Panc1 (cell line): ENCODE measurements at regions not wholly inside any gene's neighbourhood (a gene's known extent, or its start where the extent isn't known, plus 50 kb on each side); places are given as distances from the start of the nearest gene placed in this dataset.
"Not testable (repeated sequence)": the region's sequence is repeated elsewhere in the genome, so short reads cannot be mapped to it uniquely, and the experiment has no call there.

Source experiments
- ATAC-seq: fragments of 200-7000 bp; cut with Tn5 transposase; 2 replicates; pipeline ENCODE4 v1.9.1; 2020; ENCODE audit warnings: mild to moderate bottlenecking, moderate library complexity
- BruUV-seq: library from RNA; stranded (reverse); fragments of 400-500 nt; replicated peaks from 2 replicates; lab custom pipeline; 2021; lab: Mats Ljungman, UMichigan
- CTCF ChIA-PET: fragments of 300-600 bp; sonication (Branson Sonifier 250); formaldehyde crosslinking; loops from one replicate; lab custom pipeline; 2022; ENCODE audit warnings: antibody characterized with exemption; lab: Charles Lee
- POLR2A ChIA-PET: fragments of 300-600 bp; sonication (Branson Sonifier 250); formaldehyde crosslinking; loops from one replicate; lab custom pipeline; 2022; ENCODE audit warnings: antibody characterized with exemption; lab: Charles Lee
- DNase-seq: peaks from one replicate; pipeline ENCODE4 v3.0.0-alpha.2; 2010; ENCODE audit warnings: low read depth, low spot score
- H3K27ac ChIP-seq: 2 replicates; pipeline ENCODE4 v1.5.1; 2011; ENCODE audit warnings: mild to moderate bottlenecking, low read length, inconsistent platforms
- H3K27me3 ChIP-seq: fragments of 200-500 bp; sonication (Bioruptor generic); 2 replicates; pipeline ENCODE4 v1.6.0; 2014; ENCODE audit warnings: low read length, inconsistent platforms; ENCODE audit not compliant: control insufficient read depth, insufficient read depth
- H3K36me3 ChIP-seq: fragments of 200-500 bp; sonication (Bioruptor generic); 2 replicates; pipeline ENCODE4 v1.5.1; 2014; ENCODE audit warnings: inconsistent platforms, mild to moderate bottlenecking, low read length, moderate library complexity; ENCODE audit not compliant: control insufficient read depth, insufficient read depth
- H3K4me1 ChIP-seq: 2 replicates; pipeline ENCODE4 v1.5.1; 2011; ENCODE audit warnings: inconsistent platforms, mild to moderate bottlenecking, low read length, moderate library complexity; ENCODE audit not compliant: control insufficient read depth, insufficient read depth
- H3K4me3 ChIP-seq, 2 experiments: 2 replicates each; pipeline ENCODE4 v1.5.1; 2011 to 2012; ENCODE audit warnings: low read depth in 2 of 2, low read length in 2 of 2, mild to moderate bottlenecking in 2 of 2, inconsistent platforms in 1 of 2, moderate library complexity in 1 of 2
- H3K9me3 ChIP-seq: fragments of 200-500 bp; sonication (Bioruptor generic); 2 replicates; pipeline ENCODE4 v1.5.1; 2014; ENCODE audit warnings: low read depth, mild to moderate bottlenecking, inconsistent platforms, low read length, moderate library complexity; ENCODE audit not compliant: control insufficient read depth, insufficient read depth
- POLR2AphosphoS5 ChIP-seq: IDR thresholded peaks from 2 replicates; pipeline ENCODE4 v1.6.1; 2012; ENCODE audit warnings: mild to moderate bottlenecking, low read depth, low read length, moderate library complexity
- SIN3A ChIP-seq: IDR thresholded peaks from 2 replicates; pipeline ENCODE4 v1.6.1; 2012; ENCODE audit warnings: low read depth, mild to moderate bottlenecking, low read length, moderate library complexity, borderline replicate concordance; ENCODE audit not compliant: insufficient read depth
- TCF7L2 ChIP-seq: IDR thresholded peaks from 2 replicates; pipeline ENCODE4 v1.6.1; 2011; ENCODE audit warnings: mild to moderate bottlenecking, low read depth, low read length, inconsistent platforms
- in situ Hi-C: cut with HindIII; loops from 2 replicates; pipeline ENCODE4 v1.10.0; 2016; ENCODE audit warnings: low sequenced_read_pairs, low pct_unique_long_range_greater_than_20kb
- intact Hi-C: fragments of 100-400 bp; cut with micrococcal nuclease; formaldehyde crosslinking; loops from one replicate; pipeline ENCODE4 v1.10.0; 2022; ENCODE audit not compliant: unreplicated experiment
- TF ChIP-seq, protein P1 (sequence below): fragments of 450-650 bp; IDR thresholded peaks from 2 replicates; pipeline ENCODE4 v1.5.1; 2017; ENCODE audit warnings: mild to moderate bottlenecking
- TF ChIP-seq, protein P2 (sequence below), 2 experiments: IDR thresholded peaks; 2 replicates each; pipeline ENCODE4 v1.6.1; 2011 to 2012; ENCODE audit warnings: low read depth in 2 of 2, control low read depth in 1 of 2, low read length in 1 of 2, mild to moderate bottlenecking in 1 of 2, moderate library complexity in 1 of 2; ENCODE audit not compliant: insufficient read depth in 1 of 2

- Histone ChIP-seq H3K4me1 (no peaks in the 10 kb centered on the region), H3K27me3 (no peaks in the 10 kb centered on the region), H3K9me3 (no peaks in the 10 kb centered on the region), H3K36me3 (no peaks in the 10 kb centered on the region), H3K27ac (no peak overlapping the region), H3K4me3 (no peak overlapping the region)
- in situ Hi-C loops (no loop called here), intact Hi-C loops (no loop called here)
- ATAC-seq (no peak), DNase-seq (no peak)
- ChIA-PET POLR2A (no interaction called here), CTCF (no interaction called here)
- no TSS peak for BruUV-seq
- TF ChIP-seq, protein P1, sequence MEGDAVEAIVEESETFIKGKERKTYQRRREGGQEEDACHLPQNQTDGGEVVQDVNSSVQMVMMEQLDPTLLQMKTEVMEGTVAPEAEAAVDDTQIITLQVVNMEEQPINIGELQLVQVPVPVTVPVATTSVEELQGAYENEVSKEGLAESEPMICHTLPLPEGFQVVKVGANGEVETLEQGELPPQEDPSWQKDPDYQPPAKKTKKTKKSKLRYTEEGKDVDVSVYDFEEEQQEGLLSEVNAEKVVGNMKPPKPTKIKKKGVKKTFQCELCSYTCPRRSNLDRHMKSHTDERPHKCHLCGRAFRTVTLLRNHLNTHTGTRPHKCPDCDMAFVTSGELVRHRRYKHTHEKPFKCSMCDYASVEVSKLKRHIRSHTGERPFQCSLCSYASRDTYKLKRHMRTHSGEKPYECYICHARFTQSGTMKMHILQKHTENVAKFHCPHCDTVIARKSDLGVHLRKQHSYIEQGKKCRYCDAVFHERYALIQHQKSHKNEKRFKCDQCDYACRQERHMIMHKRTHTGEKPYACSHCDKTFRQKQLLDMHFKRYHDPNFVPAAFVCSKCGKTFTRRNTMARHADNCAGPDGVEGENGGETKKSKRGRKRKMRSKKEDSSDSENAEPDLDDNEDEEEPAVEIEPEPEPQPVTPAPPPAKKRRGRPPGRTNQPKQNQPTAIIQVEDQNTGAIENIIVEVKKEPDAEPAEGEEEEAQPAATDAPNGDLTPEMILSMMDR = no peak
- TF ChIP-seq POLR2AphosphoS5 (no peak), SIN3A (no peak), TCF7L2 (no peak)
- TF ChIP-seq, protein P2, sequence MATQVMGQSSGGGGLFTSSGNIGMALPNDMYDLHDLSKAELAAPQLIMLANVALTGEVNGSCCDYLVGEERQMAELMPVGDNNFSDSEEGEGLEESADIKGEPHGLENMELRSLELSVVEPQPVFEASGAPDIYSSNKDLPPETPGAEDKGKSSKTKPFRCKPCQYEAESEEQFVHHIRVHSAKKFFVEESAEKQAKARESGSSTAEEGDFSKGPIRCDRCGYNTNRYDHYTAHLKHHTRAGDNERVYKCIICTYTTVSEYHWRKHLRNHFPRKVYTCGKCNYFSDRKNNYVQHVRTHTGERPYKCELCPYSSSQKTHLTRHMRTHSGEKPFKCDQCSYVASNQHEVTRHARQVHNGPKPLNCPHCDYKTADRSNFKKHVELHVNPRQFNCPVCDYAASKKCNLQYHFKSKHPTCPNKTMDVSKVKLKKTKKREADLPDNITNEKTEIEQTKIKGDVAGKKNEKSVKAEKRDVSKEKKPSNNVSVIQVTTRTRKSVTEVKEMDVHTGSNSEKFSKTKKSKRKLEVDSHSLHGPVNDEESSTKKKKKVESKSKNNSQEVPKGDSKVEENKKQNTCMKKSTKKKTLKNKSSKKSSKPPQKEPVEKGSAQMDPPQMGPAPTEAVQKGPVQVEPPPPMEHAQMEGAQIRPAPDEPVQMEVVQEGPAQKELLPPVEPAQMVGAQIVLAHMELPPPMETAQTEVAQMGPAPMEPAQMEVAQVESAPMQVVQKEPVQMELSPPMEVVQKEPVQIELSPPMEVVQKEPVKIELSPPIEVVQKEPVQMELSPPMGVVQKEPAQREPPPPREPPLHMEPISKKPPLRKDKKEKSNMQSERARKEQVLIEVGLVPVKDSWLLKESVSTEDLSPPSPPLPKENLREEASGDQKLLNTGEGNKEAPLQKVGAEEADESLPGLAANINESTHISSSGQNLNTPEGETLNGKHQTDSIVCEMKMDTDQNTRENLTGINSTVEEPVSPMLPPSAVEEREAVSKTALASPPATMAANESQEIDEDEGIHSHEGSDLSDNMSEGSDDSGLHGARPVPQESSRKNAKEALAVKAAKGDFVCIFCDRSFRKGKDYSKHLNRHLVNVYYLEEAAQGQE (IDR thresholded peaks at IDR 0.05; ENCODE audit: insufficient read depth in 1 of 2, low read depth in 2 of 2, low read length in 1 of 2) = no peak
These were observed 263.8 kb upstream of the CDH19 start for GRCh38 chr18:66867653-66868052.

DNA sequence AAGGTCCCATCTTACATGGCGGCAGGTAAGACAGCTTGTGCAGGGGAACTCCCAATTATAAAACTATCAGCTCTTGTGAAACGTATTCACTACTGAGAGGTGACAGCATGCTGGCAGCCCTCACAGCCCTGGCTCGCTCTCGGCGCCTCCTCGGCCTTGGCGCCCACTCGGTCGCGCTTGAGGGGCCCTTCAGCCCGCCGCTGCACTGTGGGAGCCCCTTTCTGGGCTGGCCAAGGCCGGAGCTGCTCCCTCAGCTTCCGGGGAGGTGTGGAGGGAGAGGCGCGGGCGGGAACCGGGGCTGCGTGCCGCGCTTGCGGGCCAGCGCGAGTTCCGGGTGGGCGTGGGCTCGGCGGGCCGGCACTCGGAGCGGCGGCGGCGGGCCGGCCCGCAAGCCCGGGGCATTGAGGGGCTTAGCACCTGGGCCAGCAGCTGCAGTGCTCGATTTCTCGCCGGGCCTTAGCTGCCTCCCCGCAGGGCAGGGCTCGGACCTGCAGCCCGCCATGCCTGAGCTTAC, 262.6 kb upstream of the CDH19 start:
- DNase-seq, H3K4me1 ChIP-seq, H3K4me3 ChIP-seq, in situ Hi-C loops, H3K36me3 ChIP-seq, H3K27ac ChIP-seq, BruUV-seq, H3K9me3 ChIP-seq, intact Hi-C loops, H3K27me3 ChIP-seq, POLR2A ChIA-PET, CTCF ChIA-PET, ATAC-seq: not testable (repeated sequence)

GRCh38 chr18:66838340-66838987, 234.6 kb upstream of the CDH19 start:
- no TSS peak for BruUV-seq
- ATAC-seq = no peak
- Histone ChIP-seq H3K36me3 (no peaks in the 10 kb centered on the region; the same call in 1 of the 2 replicates), H3K4me3 (no peak overlapping the region), H3K27me3 (no peaks in the 10 kb centered on the region), H3K9me3 (no peaks in the 10 kb centered on the region), H3K4me1 (no peaks in the 10 kb centered on the region), H3K27ac (no peak overlapping the region)
- in situ Hi-C loops = no loop called here
- TF ChIP-seq, protein P1 = no peak
- no peak for TF ChIP-seq TCF7L2
- TF ChIP-seq, protein P2 (IDR thresholded peaks at IDR 0.05; ENCODE audit: insufficient read depth in 1 of 2, low read depth in 2 of 2, low read length in 1 of 2) = no peak
- TF ChIP-seq SIN3A = no peak
- no peak for TF ChIP-seq POLR2AphosphoS5
- intact Hi-C loops = no loop called here
- ChIA-PET CTCF (no interaction called here), POLR2A (no interaction called here)
- DNase-seq = no peak
